Breast epithelium (tissue), 4 donors: ENCODE measurements at regions not wholly inside any gene's neighbourhood (a gene's known extent, or its start where the extent isn't known, plus 50 kb on each side); places are given as distances from the start of the nearest gene placed in this dataset.
"Not testable (repeated sequence)": the region's sequence is repeated elsewhere in the genome, so short reads cannot be mapped to it uniquely, and the experiment has no call there.

Experiments used
- DNase-seq, 2 donors: peaks; one replicate each; pipeline ENCODE4 v3.0.0-alpha.2; 2019; ENCODE audit warnings: low spot score in 2 of 2
- H3K27ac ChIP-seq, 2 donors: fragments of 200-600 bp; sonication (generic) in 1 of 2; one replicate each; pipeline ENCODE4 v1.5.1; 2016 to 2019; ENCODE audit warnings: mild to moderate bottlenecking in 1 of 2
- H3K27me3 ChIP-seq, 2 donors: fragments of 200-600 bp; sonication (generic) in 1 of 2; one replicate each; pipeline versions ENCODE4 v1.5.1 to v1.6.0; 2017 to 2019; ENCODE audit warnings: control low read depth in 1 of 2, mild to moderate bottlenecking in 1 of 2
- H3K36me3 ChIP-seq: fragments of 200-600 bp; one replicate; pipeline ENCODE4 v1.5.1; 2019
- H3K4me1 ChIP-seq, 2 donors: fragments of 200-600 bp; sonication (generic); one replicate each; pipeline ENCODE4 v1.5.1; 2016 to 2019; ENCODE audit warnings: control low read depth in 1 of 2
- H3K4me3 ChIP-seq, 3 donors: fragments of 200-600 bp; sonication (generic); 1 replicate in 2 of 3; 2 replicates in 1 of 3; pipeline ENCODE4 v1.5.1; 2016 to 2019; ENCODE audit warnings: mild to moderate bottlenecking in 3 of 3, moderate library complexity in 2 of 3
- H3K9me3 ChIP-seq, 2 donors: fragments of 200-600 bp; sonication (generic) in 1 of 2; one replicate each; pipeline ENCODE4 v1.5.1; 2016 to 2019; ENCODE audit warnings: control low read depth in 1 of 2
- POLR2A ChIP-seq: fragments of 450-650 bp; IDR thresholded peaks from one replicate; pipeline ENCODE4 v1.6.1; 2016; ENCODE audit warnings: antibody characterized with exemption, mild to moderate bottlenecking, moderate library complexity
- POLR2AphosphoS5 ChIP-seq, 3 donors: sonication (generic); formaldehyde crosslinking; IDR thresholded peaks; one replicate each; pipeline ENCODE4 v1.6.1; 2017; ENCODE audit warnings: antibody characterized with exemption in 3 of 3
- intact Hi-C: fragments of 100-400 bp; cut with DNase I; formaldehyde crosslinking; loops from one replicate; pipeline ENCODE4 v1.15.1; 2023; ENCODE audit warnings: low total_unique reads
- TF ChIP-seq, protein P1 (sequence below), 3 donors: fragments of 450-650 bp; IDR thresholded peaks; one replicate each; pipeline ENCODE4 v1.5.1; 2016 to 2017; ENCODE audit warnings: antibody characterized with exemption in 3 of 3, mild to moderate bottlenecking in 3 of 3, moderate library complexity in 3 of 3

DNA sequence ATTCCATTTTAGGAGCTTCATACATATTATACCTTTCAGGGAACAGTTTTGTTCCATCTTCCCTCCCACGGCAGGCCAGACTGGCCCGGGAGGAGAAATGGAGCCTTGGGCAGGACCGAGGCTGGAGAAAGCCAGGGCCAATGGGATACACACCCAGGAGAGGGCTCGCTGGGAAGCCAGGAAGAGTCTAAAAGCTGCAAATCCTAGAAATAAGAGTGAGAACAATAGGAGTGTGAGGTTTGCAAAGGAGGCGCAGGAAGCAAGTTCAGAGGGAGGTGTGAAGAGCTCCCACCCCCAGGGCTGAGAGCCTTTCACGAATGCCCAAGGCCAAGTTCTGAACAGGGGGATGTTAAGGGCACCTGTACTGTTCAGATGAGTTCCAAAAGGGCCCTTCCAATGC lies 67.5 kb upstream of the CPSF6 start:
- intact Hi-C loops: no loop called here
- H3K9me3 ChIP-seq: no peaks in the 10 kb centered on the region
- no peaks in the 10 kb centered on the region for H3K36me3 ChIP-seq
- no peaks in the 10 kb centered on the region for H3K4me1 ChIP-seq
- DNase-seq: no peak
- no peaks in the 10 kb centered on the region for H3K27me3 ChIP-seq
- no peak overlapping the region for H3K27ac ChIP-seq
- TF ChIP-seq POLR2AphosphoS5 (IDR thresholded peaks at IDR 0.05) (no peak), POLR2A (no peak)
- TF ChIP-seq, protein P1, sequence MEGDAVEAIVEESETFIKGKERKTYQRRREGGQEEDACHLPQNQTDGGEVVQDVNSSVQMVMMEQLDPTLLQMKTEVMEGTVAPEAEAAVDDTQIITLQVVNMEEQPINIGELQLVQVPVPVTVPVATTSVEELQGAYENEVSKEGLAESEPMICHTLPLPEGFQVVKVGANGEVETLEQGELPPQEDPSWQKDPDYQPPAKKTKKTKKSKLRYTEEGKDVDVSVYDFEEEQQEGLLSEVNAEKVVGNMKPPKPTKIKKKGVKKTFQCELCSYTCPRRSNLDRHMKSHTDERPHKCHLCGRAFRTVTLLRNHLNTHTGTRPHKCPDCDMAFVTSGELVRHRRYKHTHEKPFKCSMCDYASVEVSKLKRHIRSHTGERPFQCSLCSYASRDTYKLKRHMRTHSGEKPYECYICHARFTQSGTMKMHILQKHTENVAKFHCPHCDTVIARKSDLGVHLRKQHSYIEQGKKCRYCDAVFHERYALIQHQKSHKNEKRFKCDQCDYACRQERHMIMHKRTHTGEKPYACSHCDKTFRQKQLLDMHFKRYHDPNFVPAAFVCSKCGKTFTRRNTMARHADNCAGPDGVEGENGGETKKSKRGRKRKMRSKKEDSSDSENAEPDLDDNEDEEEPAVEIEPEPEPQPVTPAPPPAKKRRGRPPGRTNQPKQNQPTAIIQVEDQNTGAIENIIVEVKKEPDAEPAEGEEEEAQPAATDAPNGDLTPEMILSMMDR (IDR thresholded peaks at IDR 0.05): no peak
- no peak overlapping the region for H3K4me3 ChIP-seq

DNA sequence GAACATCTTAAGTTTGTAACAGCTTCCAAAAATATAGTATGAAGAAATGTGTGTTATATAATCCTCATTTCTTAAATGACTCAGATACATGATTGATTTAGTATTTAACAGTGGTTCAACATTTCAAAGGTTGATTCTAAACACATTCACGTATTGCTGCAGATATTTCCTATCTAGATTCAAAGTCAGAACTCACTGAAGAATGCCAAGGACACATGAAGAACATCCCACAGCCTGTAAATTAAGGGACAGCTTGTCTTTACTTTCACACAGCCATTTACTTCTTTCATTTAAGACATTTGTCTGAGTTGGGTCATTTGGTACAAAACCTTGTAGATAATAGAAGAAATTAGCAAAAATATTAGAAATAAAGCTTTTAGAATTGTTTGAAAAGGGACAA lies 66.9 kb upstream of the CPSF6 start:
- Histone ChIP-seq H3K9me3 (no peaks in the 10 kb centered on the region), H3K27me3 (no peaks in the 10 kb centered on the region), H3K36me3 (no peaks in the 10 kb centered on the region), H3K4me1 (no peaks in the 10 kb centered on the region), H3K4me3 (no peak overlapping the region), H3K27ac (no peak overlapping the region)
- intact Hi-C loops: no loop called here
- TF ChIP-seq, protein P1 (IDR thresholded peaks at IDR 0.05): no peak
- TF ChIP-seq POLR2A (no peak), POLR2AphosphoS5 (IDR thresholded peaks at IDR 0.05) (no peak)
- DNase-seq: no peak

DNA sequence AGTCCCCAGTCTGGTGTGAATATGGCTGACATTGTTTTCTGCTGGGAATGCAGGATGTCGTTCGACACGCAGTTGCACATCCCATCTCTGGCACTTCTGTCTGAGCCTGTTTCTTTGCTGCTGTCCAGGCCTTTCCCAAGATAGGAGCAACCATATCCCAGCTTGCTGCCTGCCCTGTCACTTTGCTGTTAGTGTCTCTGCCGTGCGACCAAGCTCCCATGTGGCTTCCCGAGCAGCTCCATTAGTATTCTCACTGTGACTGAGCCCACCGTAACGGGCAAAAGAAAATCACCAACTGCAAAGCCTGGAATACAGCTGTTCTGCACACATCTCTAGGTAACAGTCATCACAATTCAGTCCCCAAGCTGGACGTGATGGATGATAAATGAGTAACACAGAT lies 66.0 kb upstream of the CPSF6 start:
- Histone ChIP-seq H3K36me3 (no peaks in the 10 kb centered on the region), H3K9me3 (no peaks in the 10 kb centered on the region), H3K4me3 (no peak overlapping the region), H3K4me1 (no peaks in the 10 kb centered on the region), H3K27ac (no peak overlapping the region), H3K27me3 (no peaks in the 10 kb centered on the region)
- no peak for TF ChIP-seq POLR2A
- TF ChIP-seq POLR2AphosphoS5 (IDR thresholded peaks at IDR 0.05): no peak
- TF ChIP-seq, protein P1 (IDR thresholded peaks at IDR 0.05): no peak
- intact Hi-C loops: no loop called here
- no peak for DNase-seq

DNA sequence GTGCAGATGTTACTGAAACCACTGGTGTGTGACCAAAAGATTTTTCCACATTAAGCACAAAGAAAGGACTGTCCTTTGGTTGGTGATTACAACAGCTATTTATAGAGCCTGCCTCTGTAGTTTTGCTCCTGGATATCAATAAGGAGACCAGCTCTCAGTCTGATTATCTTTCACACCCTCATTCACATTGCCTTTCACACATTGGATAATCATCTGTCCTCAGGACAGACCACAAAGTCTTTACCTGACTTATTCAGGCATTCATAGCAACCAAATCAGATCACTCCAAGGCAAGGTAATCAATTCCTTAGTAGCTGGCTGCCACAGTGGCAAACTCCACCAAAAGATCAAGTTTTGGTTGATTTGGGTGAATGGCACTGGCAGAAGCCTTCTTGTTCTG lies 59.6 kb upstream of the CPSF6 start:
- H3K27ac ChIP-seq: no peak overlapping the region
- intact Hi-C loops: no loop called here
- TF ChIP-seq, protein P1 (IDR thresholded peaks at IDR 0.05): no peak
- TF ChIP-seq POLR2A (no peak), POLR2AphosphoS5 (IDR thresholded peaks at IDR 0.05) (no peak)

DNA sequence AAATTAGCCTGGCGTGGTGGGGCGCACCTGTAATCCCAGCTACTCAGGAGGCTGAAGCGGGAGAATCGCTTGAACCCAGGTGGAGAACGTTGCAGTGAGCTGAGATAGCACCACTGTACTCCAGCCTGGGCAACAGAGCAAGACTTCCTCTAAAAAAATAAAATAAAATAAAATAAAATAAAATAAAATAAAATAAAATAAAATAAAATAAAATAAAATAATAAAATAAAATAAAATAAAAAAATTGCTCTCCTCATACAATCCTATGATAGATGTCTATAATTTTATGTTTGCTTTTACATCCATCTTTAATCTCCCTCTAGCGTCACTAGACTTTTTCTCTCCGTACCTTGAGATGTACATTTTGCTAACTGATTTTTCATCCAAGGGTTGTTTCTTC lies 51.8 kb upstream of the CPSF6 start:
- not testable (repeated sequence) for DNase-seq, H3K36me3 ChIP-seq

More for the DNA sequence above, 59.6 kb upstream of the CPSF6 start:
- H3K4me1 ChIP-seq: no peaks in the 10 kb centered on the region
- no peaks in the 10 kb centered on the region for H3K36me3 ChIP-seq
- H3K9me3 ChIP-seq: no peaks in the 10 kb centered on the region
- no peak for DNase-seq
- no peak overlapping the region for H3K4me3 ChIP-seq
- H3K27me3 ChIP-seq: no peaks in the 10 kb centered on the region

DNA sequence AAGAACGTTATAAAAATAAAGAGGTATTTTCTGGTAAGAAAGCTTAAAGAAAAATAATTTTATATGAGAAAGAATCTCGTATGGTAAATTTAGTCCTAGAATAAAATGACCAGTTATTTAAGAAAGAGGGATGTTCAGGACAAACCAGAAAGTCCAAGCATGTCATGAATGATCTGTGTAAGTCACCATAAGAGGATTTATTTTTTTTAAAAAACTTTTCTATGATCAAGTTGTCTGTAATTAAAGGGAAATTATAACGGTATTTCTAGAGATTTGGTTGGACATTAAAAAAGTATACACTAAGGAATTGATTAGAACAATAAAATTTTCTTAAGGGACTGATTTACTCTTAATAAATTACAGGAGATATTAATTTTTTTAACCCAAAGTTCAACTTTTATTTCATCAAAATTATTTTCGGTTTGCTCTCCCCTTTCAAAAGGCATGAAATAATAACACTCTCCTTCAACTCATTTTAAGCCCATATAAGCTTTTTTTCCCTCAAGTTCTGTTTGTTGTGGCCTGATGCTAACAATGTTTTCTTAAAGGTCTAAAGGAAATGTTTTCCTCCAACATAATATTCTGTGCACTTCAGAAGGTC lies 49.9 kb upstream of the CPSF6 start:
- DNase-seq: no peak
- H3K27me3 ChIP-seq: no peaks in the 10 kb centered on the region
- no peaks in the 10 kb centered on the region for H3K36me3 ChIP-seq
- H3K4me3 ChIP-seq: no peak overlapping the region
- intact Hi-C loops: no loop called here
- peaks cover 0 to 34% of the 10 kb centered on the region in 2 donors for H3K9me3 ChIP-seq
- TF ChIP-seq POLR2AphosphoS5 (IDR thresholded peaks at IDR 0.05) (no peak), POLR2A (no peak)
- TF ChIP-seq, protein P1 (IDR thresholded peaks at IDR 0.05): no peak
- H3K27ac ChIP-seq: no peak overlapping the region
- no peaks in the 10 kb centered on the region for H3K4me1 ChIP-seq

More for the DNA sequence above, 51.8 kb upstream of the CPSF6 start:
- H3K27ac ChIP-seq, H3K27me3 ChIP-seq, H3K4me3 ChIP-seq, intact Hi-C loops, H3K4me1 ChIP-seq: not testable (repeated sequence)
- peaks cover 0 to 34% of the 10 kb centered on the region in 2 donors for H3K9me3 ChIP-seq
